GM19467 (cell line): ENCODE measurements at regions not wholly inside any gene's neighbourhood (a gene's known extent, or its start where the extent isn't known, plus 50 kb on each side); places are given as distances from the start of the nearest gene placed in this dataset.

Source experiments
- ATAC-seq: cut with Tn5 transposase; IDR thresholded peaks from one replicate; pipeline ENCODE4 v1.9.1; 2021; ENCODE audit warnings: mild to moderate bottlenecking, moderate library complexity; ENCODE audit not compliant: unreplicated experiment

DNA sequence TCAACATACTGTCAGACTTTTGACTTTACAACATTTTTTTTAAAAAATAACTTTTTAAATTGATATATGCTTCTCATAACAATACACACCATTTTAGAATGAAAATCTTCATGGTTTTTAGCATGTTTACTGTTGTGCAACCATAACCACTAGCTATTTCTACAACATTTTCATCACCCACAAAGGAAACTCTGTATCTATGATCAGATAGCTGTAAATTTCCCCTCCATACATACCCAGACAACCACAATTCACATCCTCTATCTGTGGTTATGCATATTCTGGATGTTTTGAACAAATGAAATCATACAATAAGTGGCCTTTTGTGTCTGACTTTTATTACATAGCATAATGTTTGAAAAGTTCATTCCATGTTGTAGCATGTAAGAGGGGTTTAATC is 1666.0 kb downstream of the EFNB2 start:
- no peak for ATAC-seq

DNA sequence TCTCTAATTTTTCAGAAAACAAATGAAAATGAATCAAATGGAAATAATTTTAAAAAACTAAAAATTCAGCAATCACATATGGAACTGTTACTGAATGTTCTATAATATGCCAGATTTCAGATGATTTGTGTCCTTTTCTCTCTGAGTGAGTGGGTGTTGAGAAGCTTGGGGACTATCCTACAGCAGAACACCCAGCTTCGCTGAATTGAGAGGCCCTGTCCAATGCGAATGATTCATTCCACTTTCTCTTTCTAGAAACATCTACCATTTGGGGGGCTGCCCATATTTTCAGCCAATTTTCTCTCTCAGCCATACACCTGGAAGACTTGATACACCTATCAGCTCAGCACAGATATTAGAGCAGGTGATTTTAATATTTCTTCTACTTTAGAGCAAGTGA is 1666.7 kb downstream of the EFNB2 start:
- ATAC-seq, result no peak

DNA sequence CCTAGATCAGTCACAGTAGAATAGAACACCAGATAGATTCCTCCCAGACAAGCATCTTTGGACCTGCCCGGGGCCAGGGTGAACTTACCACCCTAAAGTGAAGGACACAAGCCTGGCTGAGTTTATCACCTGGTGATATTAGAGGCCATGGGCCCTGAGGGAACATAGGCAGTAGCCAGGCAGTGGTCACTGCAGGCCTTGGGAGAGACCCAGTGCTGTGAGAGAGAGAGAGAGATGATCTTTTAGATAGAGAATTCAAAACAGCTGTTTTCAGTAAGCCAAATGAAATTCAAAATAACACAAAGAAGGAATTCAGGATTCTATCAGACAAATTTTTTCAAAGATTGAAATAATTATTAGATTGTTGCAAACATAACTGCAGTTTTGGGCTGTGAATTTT is 1679.9 kb downstream of the EFNB2 start:
- ATAC-seq, result no peak

DNA sequence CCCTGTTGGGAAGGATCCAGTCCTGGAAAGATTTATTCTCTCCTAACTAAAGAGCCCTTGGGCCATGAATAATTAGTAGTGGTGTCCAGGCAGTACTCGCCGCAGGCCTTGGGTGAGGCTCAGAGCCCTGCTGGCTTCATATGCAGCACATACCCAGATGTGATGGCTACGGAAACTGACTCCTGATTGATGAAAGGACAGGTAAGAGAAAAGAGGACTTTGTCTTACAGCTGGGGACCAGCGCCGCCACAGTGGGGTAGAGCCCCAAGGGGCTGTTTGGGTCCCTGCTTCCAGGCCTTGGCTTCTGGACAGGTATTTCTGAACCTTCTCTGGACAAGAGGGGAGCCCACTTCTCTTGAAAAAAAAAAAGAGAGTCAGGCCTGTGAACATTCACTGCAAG is 1680.8 kb downstream of the EFNB2 start:
- ATAC-seq, result no peak

DNA sequence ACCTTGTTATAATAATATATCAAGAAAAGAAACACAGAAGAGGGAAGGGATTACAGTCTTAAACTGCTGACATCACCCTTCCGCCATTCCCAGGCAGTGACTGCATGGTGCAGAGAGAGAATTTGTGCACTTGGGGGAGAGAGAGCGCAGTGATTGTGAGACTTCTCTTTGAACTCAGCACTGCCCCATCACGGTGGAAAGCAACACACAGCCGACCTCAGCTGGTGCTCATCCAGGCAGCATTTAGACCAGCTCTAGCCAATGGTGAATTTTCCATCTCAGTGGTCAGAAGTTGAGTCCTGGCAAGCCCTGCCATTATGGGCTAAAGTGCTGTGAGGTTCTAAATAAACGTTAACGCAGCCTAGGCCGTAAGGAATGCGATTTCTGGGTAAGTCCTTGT is 1681.5 kb downstream of the EFNB2 start:
- no peak for ATAC-seq

DNA sequence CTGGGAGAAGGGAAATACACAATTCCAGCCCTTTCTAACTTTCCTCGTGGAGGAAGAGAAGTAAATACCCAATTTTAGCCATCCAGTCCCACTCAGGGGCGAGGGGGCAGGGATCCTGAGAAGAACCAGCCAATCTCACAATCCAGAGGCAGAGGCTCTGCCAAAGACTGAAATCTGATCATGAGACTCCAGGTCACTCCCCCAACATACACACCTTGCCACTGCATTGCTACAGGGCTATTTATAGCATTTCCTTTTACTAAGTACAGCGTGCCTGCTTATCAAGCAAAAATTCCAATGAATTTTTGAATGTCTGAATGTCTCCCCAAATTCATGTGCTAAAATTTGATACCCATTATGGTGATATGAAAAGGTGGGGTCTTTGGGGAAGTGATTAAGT is 1687.5 kb downstream of the EFNB2 start:
- no peak for ATAC-seq

DNA sequence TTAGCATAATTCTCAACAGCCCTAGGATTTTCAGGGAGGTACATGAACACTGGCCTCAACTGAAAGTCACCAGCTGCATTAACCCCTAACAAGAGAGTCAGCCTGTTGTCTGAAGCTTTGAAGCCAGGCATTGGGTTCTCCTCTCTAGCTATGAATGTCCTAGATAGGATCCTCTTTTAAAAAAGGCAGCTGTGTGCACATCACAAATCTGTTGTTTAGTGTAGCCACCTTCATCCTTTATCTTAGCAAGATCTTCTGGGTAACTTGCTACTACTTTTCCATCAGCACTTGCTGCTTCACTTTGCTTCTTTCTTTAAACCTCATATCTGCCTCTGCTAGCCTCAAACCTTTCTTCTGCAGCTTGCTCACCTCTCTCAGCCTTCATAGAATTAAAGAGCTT is 1692.1 kb downstream of the EFNB2 start:
- ATAC-seq, result no peak

DNA sequence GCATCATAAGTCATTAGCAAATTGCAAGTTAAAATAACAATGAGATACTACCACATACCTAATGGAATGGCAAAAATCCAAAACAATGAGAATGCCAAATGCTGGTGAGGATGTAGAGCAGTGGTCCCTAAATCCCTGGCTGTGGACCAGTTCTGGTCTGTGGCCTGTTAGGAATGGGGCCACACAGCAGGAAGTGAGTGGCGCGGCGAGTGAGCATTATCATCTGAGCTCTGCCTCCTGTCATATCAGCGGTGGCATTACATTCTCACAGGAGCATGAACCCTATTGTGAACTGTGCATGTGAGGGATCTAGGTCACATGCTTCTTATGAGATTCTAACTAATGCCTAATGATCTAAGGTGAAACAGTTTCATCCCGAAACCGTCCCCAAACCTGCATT is 1694.4 kb downstream of the EFNB2 start:
- ATAC-seq, result no peak

DNA sequence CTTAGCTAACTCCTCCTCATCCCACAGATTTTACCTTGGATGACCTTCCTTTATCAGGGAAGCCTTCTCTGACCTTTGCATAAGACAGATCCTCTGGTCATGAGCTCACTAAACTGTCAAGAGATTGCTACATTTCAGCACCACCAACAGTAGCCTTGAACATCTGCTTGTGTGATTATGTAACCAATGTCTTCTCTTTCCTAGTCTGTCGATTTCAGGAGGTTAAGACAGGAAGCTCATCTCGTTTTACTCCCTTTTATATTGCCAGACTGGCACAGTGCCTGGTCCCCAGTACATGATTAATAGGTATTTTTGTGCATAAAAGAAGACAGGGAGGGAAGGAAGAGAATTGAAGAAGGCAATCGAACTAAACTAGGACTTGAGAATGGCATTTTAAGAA is 1697.7 kb downstream of the EFNB2 start:
- ATAC-seq, result no peak

DNA sequence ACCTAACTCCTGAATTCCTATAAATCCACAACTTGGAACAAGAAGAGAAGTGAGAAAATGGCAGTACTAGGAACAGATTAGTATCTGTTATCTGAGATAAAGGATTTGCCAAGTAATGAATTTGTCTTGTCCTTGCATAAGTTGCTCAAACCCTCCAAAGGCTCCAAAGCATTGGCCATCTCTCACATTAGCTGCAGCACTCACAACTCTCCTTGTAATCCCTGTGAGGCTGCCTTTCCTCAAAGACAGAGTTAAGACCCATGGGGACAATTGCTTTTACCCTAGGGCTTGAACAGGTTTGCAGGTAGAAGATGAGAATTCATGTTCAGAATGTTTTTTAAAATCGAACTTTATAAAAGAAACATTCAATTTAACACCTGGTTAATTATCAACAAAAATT is 1702.2 kb downstream of the EFNB2 start:
- ATAC-seq, result no peak

DNA sequence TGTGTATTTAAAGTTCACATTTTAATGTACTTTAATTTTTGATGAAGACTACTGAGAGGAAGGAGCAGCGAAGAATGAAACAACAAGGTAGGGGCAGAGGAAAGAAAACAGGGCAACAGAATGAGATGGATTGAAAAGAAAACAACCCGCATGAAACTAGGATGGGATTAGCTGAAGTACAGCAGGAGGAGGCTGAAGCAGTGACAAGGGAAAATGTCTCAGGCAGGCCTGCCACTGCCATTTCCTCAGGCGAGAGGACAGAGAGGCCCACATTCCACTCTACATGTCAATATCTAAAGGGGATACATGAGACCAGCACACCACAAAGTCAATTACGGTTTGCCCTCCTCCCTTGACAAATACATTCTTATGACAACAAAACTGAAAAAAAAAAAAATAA is 1703.2 kb downstream of the EFNB2 start:
- ATAC-seq, result no peak

DNA sequence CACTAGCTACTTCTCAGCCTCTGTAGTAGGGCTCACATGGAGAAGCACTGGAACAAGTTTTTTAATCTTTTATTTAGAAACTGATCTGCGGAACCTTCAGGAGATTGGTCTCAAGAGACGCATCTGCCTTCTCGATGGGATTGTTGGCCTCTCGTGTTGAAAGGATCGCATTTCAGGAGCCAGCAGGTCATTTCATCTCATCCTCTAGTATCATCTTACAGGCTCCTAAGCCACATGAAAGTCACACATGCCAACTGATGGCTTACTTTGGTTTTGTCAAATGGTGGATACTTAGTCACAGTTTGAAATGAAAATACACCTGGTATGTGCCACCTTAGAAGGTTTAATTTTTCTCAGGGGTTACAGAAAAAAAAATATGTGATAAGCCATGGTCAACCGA is 1703.6 kb downstream of the EFNB2 start:
- no peak for ATAC-seq

DNA sequence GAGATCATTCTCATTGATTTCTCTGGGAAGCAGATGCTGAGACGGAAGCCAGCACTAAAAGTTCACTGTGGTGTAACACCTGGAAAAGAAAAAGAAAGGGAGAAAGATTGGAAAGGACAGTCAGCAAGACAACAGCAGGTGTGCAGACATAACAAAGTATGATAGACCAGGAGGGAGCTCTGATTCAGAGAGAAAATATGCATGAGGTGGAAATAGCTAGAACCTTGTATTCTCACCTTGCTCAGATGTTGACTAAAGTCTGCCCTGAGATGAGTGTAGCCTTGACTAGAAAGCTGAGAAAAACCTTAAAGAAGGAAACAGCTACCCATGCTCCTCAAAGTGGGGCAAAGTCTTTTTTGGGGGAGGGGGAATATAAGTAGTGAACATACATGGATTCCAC is 1711.8 kb downstream of the EFNB2 start:
- ATAC-seq, result no peak

DNA sequence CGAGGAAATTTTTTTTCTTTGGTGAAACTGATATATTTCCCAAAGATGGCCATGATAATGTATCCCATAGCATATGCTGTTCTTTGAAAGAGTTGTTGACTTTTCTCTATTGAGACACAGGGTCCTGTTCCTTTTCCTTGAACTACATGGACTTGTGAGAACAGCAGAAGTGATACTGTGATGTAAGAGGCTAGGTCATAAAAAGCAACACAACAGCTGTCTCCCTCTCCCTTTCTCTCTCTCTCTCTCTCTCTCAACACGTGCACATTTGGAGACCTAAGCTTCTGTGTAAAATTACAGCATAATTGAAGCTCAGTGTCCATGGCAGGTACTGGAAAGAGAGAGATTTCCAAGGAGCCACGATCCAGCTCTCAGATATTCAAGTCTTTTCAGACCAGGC is 1712.4 kb downstream of the EFNB2 start:
- no peak for ATAC-seq

DNA sequence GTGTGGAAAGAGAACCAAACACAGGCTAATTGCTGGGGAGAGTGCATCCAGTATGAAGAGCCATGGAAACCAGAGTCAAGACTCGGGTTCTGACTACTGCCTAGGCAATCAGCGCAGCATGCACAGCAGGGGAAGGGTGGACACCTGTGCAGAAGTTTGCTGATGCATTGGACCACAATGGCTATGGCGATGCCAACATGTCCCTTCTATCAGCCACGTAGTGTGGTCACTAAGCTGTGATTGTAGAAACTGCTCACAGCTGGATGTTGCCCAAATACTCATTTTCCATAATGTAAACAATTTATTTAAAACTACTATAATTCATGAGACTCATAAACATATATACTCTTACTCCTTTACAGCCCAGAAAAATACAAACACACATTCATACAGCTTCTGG is 1718.2 kb downstream of the EFNB2 start:
- no peak for ATAC-seq

DNA sequence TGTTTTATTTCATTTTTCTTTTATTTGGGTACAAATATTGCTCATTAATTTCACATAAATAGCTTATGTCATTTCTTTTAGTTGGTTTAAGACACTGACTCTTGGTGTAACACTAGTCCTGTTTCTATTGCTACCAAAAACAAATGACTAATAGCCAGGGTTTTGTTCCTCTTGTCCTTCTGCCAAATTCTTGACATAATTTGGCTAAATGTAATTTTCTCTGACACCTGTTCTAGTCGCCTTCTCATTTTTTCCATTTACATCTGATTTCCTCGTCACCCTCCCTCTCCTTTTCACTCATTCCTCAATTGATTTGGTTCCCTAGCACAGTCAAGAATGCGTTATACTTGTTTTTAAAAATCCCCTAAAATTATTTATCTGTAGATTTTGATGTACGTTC is 1718.7 kb downstream of the EFNB2 start:
- no peak for ATAC-seq

DNA sequence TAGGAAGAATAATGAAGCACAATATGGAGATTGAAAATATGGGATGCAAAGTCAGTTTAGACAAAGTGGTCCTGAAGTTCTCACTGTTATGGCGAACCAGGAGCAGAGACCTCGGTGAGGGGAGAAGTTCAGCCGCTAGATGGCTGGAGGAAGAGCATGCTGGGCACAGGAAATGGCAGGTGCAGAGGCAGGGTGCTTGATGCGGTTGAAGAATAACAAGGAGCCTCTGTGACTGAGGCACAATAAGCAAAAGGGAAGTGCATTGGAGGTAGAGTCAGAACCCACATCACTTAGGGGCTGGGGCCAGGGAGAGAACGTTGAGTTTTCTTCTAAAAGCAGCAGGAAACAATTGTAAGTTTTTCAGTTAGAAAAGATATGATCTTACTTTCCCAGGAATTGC is 1725.2 kb downstream of the EFNB2 start:
- no peak for ATAC-seq

DNA sequence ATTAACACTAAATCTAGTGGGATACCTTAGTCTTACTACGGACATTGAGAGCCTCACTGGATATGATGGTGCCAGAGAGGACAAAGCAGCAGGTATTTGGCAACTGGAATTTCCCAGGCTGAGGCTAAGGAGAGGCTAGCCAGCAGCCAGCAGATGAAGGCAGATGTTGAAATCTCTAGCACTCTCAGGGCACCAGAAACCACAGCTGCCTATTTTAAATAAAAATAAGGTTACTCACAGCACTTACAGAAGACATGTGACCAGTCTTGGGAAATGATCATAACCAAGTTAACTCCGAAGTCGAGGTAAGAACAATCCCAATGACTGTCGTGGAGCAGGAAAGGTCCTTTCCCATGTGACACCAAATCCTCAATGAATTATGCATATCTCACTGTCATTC is 1726.0 kb downstream of the EFNB2 start:
- no peak for ATAC-seq

DNA sequence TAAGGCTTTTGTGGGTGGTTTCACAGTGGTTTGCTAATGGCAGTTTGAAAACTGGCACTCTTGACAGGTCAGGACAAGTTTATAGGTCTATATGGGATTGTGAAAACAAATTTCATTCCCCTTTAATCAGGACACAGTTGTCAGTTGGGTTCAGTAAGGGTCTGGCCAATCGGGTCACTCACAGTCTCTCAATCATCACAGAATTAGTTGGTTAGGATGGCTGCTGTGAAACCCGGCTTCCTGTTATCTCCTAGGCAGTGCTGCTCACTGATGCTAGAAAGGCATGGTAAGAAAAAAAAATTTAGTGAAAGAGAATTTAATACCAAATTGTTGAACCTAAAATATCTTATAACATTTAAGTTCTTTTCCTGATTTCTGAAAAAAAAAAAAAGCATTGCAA is 1730.1 kb downstream of the EFNB2 start:
- no peak for ATAC-seq

DNA sequence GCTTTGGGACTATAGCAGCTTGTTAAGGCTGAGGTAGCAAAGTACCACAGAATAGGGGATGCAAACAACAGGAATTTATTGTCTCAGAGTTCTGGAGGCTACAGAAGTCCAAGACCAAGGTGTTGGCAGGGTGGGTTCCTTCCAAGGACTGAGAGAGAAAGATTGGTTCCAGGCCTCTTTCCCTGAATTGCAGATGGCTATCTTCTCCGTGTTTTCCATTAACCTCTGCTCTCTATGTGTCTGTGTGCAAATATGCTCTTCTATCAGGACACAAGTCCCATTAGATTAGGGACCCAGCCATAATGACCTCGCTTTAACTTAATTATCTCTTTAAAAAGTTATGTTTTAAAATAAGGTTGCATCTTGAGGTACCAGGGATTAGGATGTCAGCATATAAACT is 1732.9 kb upstream of the SLC10A2 start:
- ATAC-seq, result no peak

DNA sequence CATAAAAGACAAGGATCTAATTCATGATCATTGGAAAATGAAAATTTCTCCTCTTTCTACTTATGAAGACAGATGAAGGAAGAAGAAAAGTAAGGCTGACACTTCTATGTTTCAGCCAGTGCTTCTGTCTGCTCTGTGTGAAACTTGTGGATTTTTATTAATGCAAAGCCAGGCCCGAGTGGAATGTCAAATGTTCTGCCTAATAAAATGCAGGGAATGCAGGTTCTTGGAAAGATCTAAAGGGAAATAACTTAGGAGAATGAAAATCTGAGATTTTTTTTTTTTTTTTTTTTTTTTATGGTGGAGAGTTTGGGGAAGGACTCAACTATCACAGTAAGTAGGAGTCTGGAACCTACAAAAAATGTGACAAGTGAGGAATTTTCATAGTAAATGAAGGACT is 1732.3 kb upstream of the SLC10A2 start:
- ATAC-seq, result no peak

DNA sequence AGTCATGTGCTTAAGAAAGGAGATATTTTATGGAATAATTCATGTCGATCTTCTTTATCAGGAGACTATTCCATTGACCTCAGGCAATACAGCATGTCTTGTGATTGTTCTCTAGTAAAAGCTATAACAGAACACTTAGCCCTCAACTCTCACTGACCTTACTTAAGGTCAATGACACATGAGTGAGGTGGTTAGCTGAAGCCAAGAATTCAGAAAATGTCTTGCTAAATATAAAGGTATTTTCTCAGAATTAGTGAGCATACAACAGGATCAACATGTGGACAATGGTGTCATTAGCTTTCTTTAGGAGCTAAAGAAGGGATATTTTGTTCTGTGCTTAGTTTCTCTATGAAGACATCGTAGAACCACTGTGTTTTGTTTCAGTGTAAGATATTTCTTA is 1730.4 kb upstream of the SLC10A2 start:
- ATAC-seq, result no peak

DNA sequence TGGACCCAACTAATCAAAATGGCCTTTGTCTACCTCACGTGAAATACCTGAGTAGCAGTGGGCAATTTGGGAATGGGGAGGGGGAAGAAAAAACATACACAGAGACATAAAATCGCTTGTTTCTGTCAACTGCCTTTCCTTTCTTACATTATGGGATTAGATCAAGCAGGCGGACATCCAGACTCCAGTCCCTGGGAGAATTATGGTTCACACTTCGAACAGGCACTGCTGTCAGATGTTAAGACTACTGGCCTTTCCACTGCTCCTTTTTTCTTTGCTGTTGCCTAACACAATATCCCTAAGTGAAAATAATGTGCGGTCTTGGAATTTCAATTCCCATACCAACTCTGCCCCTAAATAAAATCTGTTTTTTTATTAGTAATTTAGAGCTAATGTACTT is 1719.7 kb upstream of the SLC10A2 start:
- no peak for ATAC-seq

DNA sequence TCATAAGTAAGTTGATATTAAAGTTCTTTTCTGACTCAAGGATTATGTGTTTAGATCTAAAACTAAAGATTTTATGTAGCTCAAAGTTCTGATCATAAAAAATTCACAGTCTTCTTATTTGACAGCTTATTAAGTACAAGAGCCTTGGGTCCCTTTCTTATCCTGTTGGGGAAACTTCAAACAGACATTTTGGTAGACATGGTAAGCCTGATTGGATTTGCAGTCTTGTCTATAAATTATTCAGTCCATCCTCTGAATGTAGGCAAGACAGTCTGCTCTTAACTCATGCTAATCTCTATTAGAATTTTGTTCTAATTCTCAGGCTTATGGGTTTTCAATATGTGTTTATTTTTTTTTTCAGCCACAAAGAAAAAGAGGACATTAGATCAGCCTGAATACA is 1718.7 kb upstream of the SLC10A2 start:
- ATAC-seq, result no peak
